OCI-LY1 (cell line): ENCODE measurements at regions not wholly inside any gene's neighbourhood (a gene's known extent, or its start where the extent isn't known, plus 50 kb on each side); places are given as distances from the start of the nearest gene placed in this dataset.

Experiments used
- CTCF ChIP-seq: fragments of 200-600 bp; sonication (generic), shearing (Covaris generic); IDR thresholded peaks from 2 replicates; pipeline ENCODE4 v1.5.1; 2017; ENCODE audit warnings: mild to moderate bottlenecking, antibody characterized with exemption, low read length, moderate library complexity, mixed read lengths
- EZH2 ChIP-seq: fragments of 200-600 bp; sonication (generic), shearing (Covaris generic); IDR thresholded peaks from 2 replicates; pipeline ENCODE4 v1.8.0; 2017; ENCODE audit warnings: borderline replicate concordance, mixed run types, mild to moderate bottlenecking, antibody characterized with exemption, low read length, moderate library complexity, mixed read lengths

- TF ChIP-seq CTCF = no peak
- TF ChIP-seq EZH2 = no peak
Observed at GRCh38 chr20:19161336-19161735, 51.1 kb upstream of the SLC24A3 start.
